Astrocyte (in vitro differentiated cells and primary cell): ENCODE measurements at regions not wholly inside any gene's neighbourhood (a gene's known extent, or its start where the extent isn't known, plus 50 kb on each side); places are given as distances from the start of the nearest gene placed in this dataset.

Experiments used
- CTCF ChIP-seq: IDR thresholded peaks from 2 replicates; pipeline ENCODE4 v1.5.1; 2011; ENCODE audit warnings: low read depth, mild to moderate bottlenecking, inconsistent platforms, low read length, moderate library complexity; ENCODE audit not compliant: insufficient read depth
- EZH2 ChIP-seq: IDR thresholded peaks from 2 replicates; pipeline ENCODE4 v1.6.1; 2012; ENCODE audit warnings: mild to moderate bottlenecking, low read length, inconsistent platforms; ENCODE audit not compliant: insufficient read depth

- TF ChIP-seq CTCF (no peak), EZH2 (no peak)
Observed at GRCh38 chr18:24985586-24985985, 366.4 kb downstream of the ZNF521 start.
